ENCODE measurements at regions not wholly inside any gene's neighbourhood (a gene's known extent, or its start where the extent isn't known, plus 50 kb on each side); places are given as distances from the start of the nearest gene placed in this dataset.
A peak's percentile ranks its signal among the peaks of the same experiment; 100 is the strongest.

- Histone ChIP-seq H3K27ac (ENCODE audit: low read depth in 1 of 2, low read length in 2 of 2) (no peak overlapping the region), H3K9me3 (ENCODE audit: control insufficient read depth in 4 of 4, low read length in 3 of 4) (peaks cover 0 to 7% (median 3%) of the 10 kb centered on the region in 4 donors), H3K4me3 (ENCODE audit: low read depth in 1 of 3, low read length in 3 of 3) (no peak overlapping the region), H3K9ac (ENCODE audit: low read depth in 1 of 2, low read length in 2 of 2) (no peak overlapping the region), H3K4me1 (ENCODE audit: control insufficient read depth in 4 of 4, insufficient read depth in 4 of 4, low read length in 3 of 4) (peaks cover 0 to 11% (median 5%) of the 10 kb centered on the region in 4 donors), H3K27me3 (ENCODE audit: control insufficient read depth in 4 of 4, insufficient read depth in 4 of 4, low read length in 3 of 4) (no peaks in the 10 kb centered on the region), H3K36me3 (ENCODE audit: control insufficient read depth in 4 of 4, insufficient read depth in 3 of 4, low read depth in 1 of 4, low read length in 3 of 4) (no peaks in the 10 kb centered on the region)
- no peak for DNase-seq (ENCODE audit: low spot score)
- 31% methylated on average over 1 of the region's 1 CpG for WGBS
- TF ChIP-seq RAD21 (IDR thresholded peaks at IDR 0.05) (peak in 1 of 2 donors; percentile 32), FOXA2 (IDR thresholded peaks at IDR 0.05) (no peak), ZBTB33 (IDR thresholded peaks at IDR 0.05) (peak; percentile 23), ATF3 (IDR thresholded peaks at IDR 0.05) (peak; percentile 50), MAX (IDR thresholded peaks at IDR 0.05) (no peak), FOXA1 (IDR thresholded peaks at IDR 0.05) (no peak), EGR1 (IDR thresholded peaks at IDR 0.05; ENCODE audit: low read depth in 2 of 2) (no peak), RXRA (IDR thresholded peaks at IDR 0.05) (peak; percentile 9 to 14), GABPA (IDR thresholded peaks at IDR 0.05 in 1 of 2, conservative IDR thresholded peaks at IDR 0.05 in 1 of 2) (no peak), CTCF (IDR thresholded peaks at IDR 0.05; ENCODE audit: low read depth, low read length, missing input control) (no peak), NR2F2 (IDR thresholded peaks at IDR 0.05) (no peak), JUND (IDR thresholded peaks at IDR 0.05) (peak; percentile 69 to 88), TAF1 (conservative IDR thresholded peaks at IDR 0.05) (no peak), YY1 (IDR thresholded peaks at IDR 0.05) (no peak), SP1 (IDR thresholded peaks at IDR 0.05) (peak; percentile 92), HNF4G (IDR thresholded peaks at IDR 0.05) (peak; percentile 93), HNF4A (conservative IDR thresholded peaks at IDR 0.05) (peak; percentile 95 to 97), REST (IDR thresholded peaks at IDR 0.05) (no peak)
Measured at GRCh38 chr1:187948170-187948794, 1119.5 kb downstream of the PLA2G4A start.

All from liver (tissue), 8 donors.